Superior temporal gyrus (tissue), 1 donor: ENCODE measurements at regions not wholly inside any gene's neighbourhood (a gene's known extent, or its start where the extent isn't known, plus 50 kb on each side); places are given as distances from the start of the nearest gene placed in this dataset.
"Not testable (repeated sequence)": the region's sequence is repeated elsewhere in the genome, so short reads cannot be mapped to it uniquely, and the experiment has no call there.

Source experiments
- DNase-seq: peaks from one replicate; pipeline ENCODE4 v3.0.0-alpha.2; 2016; ENCODE audit errors: extremely low spot score

- DNase-seq = no peak
These were observed 911.1 kb downstream of the KCNT2 start for GRCh38 chr1:195697130-195697529.

GRCh38 chr1:195686764-195687163 lies 921.5 kb downstream of the KCNT2 start:
- no peak for DNase-seq

DNA sequence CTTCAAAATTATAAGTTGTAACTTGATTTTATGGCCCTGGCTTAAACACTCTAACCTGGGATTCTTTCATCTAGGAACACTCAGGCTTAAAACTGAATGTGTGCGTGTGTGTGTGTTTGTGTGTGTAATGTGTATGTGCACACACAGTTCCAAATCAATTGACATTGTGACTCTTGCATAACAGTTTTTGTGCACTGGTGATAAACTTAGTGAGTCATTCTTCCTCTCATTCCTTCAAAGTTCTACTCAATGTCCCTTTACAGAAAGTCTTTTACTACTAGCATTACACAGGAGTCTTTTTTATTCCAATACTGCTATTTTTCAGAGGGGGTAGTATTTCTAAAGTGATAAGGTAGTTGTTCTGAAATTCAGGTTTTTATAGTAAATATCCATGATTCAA lies 943.6 kb downstream of the KCNT2 start:
- no peak for DNase-seq

DNA sequence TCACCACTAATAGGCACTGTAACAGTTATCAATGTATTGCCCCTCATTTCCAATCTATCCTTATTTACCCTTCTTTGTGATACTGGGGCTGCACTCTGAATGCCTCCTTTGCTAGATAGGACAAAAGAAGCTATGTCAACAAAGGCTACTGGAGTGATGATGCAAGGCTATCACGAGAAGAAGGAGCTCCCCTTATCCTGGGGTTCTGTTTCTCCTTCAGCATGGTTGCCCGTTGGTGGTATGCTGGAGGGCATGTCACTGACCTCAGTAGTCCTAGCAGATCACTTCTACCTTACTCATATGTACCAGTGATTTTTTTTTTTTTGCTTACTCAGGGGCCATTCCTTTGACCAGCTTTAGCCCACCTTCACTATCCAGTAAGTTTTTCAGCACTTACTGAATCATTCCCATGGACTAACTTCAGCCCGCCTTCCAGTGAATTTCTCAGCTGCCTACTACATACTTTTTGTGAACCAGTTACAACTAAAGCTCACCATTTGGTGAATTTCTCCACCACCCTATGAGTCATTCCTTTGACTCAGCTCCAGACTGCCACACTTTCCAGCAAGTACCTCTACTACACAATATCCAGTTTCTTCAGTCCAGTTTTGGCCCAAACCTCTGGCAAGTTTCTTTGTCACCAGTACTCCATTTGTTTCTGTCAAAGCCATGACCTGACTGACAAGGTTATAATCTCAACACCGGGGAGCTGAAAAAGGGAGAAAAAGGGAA lies 944.5 kb downstream of the KCNT2 start:
- peak; percentile 32 for DNase-seq

GRCh38 chr1:195656780-195657179 lies 951.5 kb downstream of the KCNT2 start:
- no peak for DNase-seq

- not testable (repeated sequence) for DNase-seq
These were observed 959.4 kb downstream of the KCNT2 start for GRCh38 chr1:195648875-195649274.

DNA sequence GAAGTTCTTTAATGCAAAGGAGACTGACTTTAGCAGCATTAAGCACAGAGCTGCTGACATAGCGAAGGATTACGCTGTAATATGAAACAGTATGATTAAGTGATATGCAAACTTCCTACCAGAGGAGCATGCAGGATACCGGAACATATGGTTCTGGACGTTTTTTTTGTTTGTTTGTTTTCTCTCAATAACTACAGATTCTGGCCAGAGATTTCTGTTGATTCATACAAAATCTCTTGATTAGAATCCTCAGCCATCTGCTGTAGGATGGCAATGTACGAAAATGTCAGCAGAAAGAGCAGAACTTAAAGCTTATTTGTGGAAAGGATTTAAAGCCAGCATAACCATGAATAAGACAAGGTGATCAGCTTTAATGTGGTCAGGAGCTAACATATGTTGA lies 970.7 kb downstream of the KCNT2 start:
- DNase-seq = no peak

DNA sequence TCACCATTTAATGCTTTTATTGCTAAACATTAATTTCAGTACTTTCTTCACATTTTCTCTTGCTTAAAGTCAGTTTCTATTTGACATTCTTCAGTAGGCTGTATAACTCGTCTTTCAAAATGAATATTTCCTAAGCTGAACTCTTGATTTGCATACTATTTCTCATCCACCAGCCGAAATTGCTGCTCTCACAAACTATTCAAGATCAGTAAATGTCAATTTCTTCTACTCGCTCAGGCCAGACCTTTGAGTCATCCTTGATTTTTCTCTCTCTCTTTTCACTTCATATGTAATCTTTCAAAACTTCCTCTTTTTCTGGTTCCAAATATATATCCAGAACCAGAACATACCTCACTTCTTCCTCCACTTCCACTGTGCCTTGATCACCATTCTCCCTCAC lies 990.0 kb downstream of the KCNT2 start:
- DNase-seq = no peak

- DNase-seq = no peak
These were observed 991.1 kb downstream of the KCNT2 start for GRCh38 chr1:195617106-195617505.

DNA sequence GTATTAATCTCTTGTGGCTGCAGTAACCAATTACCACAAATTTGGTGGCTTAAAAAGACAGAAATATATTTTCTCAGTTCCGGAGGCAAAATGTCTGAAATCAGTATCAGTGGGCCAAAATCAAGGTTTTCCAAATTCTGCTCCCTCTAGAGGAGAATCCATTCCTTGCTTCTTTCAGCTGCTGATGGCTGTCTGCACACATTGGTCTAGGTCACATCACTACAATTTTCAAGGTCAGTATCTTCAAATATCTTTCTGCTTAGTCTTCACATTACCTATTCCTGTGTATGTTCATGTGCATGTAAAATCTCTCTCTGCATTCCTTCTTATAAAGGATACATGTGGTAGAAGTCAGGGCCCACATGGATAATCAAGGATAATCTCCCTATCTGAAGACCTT lies 999.4 kb downstream of the KCNT2 start:
- no peak for DNase-seq

- no peak for DNase-seq
These were observed 1001.8 kb downstream of the KCNT2 start for GRCh38 chr1:195606483-195606882.

- no peak for DNase-seq
These were observed 1004.0 kb downstream of the KCNT2 start for GRCh38 chr1:195604287-195604686.

GRCh38 chr1:195597891-195598290 lies 1010.3 kb downstream of the KCNT2 start:
- DNase-seq = no peak

DNA sequence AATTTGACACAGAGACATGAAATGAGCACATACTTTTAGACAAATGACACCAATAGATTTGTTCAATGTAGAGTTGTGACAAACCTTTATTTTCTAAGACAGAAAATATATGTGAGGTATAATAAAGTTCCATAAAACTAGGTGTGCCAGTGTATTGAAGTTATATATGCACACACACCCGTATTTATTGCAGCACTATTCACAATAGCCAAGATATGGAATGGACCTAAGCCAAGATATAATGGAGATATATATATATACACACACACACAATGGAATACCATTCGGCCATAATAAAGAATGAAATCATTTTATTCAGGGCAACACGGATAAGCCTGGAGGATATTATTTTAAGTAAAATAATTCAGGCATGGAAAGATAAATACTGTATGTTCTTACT lies 1013.5 kb downstream of the KCNT2 start:
- DNase-seq = no peak

DNA sequence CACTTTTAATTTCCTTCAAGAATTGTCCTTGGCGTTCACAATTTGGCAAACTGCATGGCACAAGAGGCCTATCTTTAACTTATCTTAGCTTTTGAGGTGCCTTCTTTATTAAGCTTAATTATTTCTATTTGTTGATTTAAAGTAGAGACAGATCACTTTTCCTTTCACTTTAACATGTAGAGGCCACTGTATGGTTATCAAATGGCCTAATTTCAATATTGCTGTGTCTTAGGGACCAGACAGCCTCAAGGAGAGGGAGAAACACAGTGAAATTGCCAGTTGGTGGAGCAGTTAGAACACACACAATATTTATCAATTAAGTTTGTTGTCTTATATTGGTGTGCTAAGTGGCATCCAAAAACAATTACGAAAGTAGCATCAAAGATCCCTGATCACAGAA lies 1013.9 kb downstream of the KCNT2 start:
- DNase-seq = no peak

- DNase-seq = no peak
These were observed 1016.1 kb downstream of the KCNT2 start for GRCh38 chr1:195591917-195592672.

GRCh38 chr1:195590649-195591048 lies 1017.6 kb downstream of the KCNT2 start:
- no peak for DNase-seq

- DNase-seq = no peak
These were observed 1023.2 kb downstream of the KCNT2 start for GRCh38 chr1:195584870-195585624.

- no peak for DNase-seq
These were observed 1027.3 kb downstream of the KCNT2 start for GRCh38 chr1:195580988-195581387.

- DNase-seq = no peak
These were observed 1030.5 kb downstream of the KCNT2 start for GRCh38 chr1:195577748-195578147.

DNA sequence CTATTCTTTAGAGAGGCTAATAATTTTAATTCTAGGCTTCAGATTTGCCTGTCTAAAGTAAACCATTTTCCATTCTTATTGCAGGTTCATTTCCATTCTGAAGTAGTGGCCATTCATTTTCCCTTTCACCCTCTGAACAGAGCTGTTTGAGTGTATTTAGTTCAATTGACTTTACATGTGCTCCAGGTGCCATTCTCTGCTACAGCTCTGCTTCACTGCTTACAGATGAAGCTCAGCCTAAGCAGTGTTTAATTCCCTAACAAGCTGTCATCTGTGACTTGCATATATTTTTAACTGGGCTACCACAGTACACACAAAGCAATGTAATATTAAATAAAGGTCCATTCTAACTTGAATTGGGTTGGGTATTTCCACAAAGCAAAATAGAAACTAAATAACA lies 1031.6 kb downstream of the KCNT2 start:
- no peak for DNase-seq

DNA sequence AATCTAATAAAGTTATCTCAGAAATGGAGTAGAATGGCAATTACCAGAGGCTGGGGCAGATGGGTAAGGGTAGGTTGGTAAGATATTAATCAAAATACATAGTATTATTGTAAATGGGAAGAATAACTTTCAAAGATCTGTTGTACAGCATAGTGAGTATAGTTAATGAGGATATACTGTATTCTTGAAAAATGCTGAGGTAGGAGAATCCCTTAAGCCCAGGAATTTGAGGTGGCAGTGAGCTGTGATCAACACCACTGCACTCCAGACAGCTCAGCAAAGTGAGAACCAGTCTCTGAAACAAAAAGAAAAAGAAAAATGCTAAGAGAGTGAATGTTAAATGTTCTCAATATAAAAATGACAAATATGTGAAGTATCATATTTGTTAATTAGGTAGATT lies 1033.7 kb downstream of the KCNT2 start:
- no peak for DNase-seq

DNA sequence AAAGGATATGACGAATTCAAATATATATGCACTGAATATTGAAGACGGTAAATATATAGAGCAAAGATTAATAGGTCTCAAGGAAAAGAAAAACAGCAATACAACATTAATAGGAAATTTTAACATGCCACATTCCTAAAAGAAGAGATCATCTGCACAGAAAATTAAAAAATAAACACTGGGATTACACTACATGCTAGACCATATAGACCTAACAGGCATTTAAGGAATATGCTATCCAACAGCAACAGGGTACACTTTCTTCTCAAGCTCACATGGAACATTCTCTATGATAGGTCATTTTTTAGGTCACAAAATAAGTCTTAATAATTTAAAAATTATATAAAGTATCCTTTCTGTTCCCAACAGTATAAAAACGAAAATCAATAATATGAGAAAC lies 1038.3 kb downstream of the KCNT2 start:
- DNase-seq = no peak
